ENCODE measurements at regions not wholly inside any gene's neighbourhood (a gene's known extent, or its start where the extent isn't known, plus 50 kb on each side); places are given as distances from the start of the nearest gene placed in this dataset.

GRCh38 chr5:52419357-52419756 is 368.4 kb upstream of the ITGA1 start:
- Mint-ChIP-seq H3K36me3 (ENCODE audit: low read depth, unreplicated experiment) (no peaks in the 10 kb centered on the region), H3K27me3 (ENCODE audit: unreplicated experiment) (no peaks in the 10 kb centered on the region)

GRCh38 chr5:52427615-52428014 is 360.1 kb upstream of the ITGA1 start:
- Mint-ChIP-seq H3K9me3 (ENCODE audit: unreplicated experiment) (peaks cover 4% of the 10 kb centered on the region), H3K36me3 (ENCODE audit: low read depth, unreplicated experiment) (no peaks in the 10 kb centered on the region), H3K27me3 (ENCODE audit: unreplicated experiment) (peaks cover 1% of the 10 kb centered on the region), H3K4me1 (ENCODE audit: unreplicated experiment) (no peaks in the 10 kb centered on the region), H3K27ac (ENCODE audit: unreplicated experiment) (no peak overlapping the region), H3K4me3 (ENCODE audit: unreplicated experiment) (no peak overlapping the region)
- TF ChIP-seq CTCF (IDR thresholded peaks at IDR 0.05; ENCODE audit: unreplicated experiment), result no peak
- DNase-seq (ENCODE audit: low spot score), result no peak

More at GRCh38 chr5:52419357-52419756, 368.4 kb upstream of the ITGA1 start:
- no peaks in the 10 kb centered on the region for H3K9me3 Mint-ChIP-seq (ENCODE audit: unreplicated experiment)
- H3K27ac Mint-ChIP-seq (ENCODE audit: unreplicated experiment), result no peak overlapping the region
- H3K4me1 Mint-ChIP-seq (ENCODE audit: unreplicated experiment), result no peaks in the 10 kb centered on the region
- no peak overlapping the region for H3K4me3 Mint-ChIP-seq (ENCODE audit: unreplicated experiment)
- TF ChIP-seq CTCF (IDR thresholded peaks at IDR 0.05; ENCODE audit: unreplicated experiment), result no peak
- no peak for DNase-seq (ENCODE audit: low spot score)

- peaks cover 1% of the 10 kb centered on the region for H3K27me3 Mint-ChIP-seq (ENCODE audit: unreplicated experiment)
- peaks cover 4% of the 10 kb centered on the region for H3K9me3 Mint-ChIP-seq (ENCODE audit: unreplicated experiment)
- H3K4me1 Mint-ChIP-seq (ENCODE audit: unreplicated experiment), result no peaks in the 10 kb centered on the region
- TF ChIP-seq CTCF (IDR thresholded peaks at IDR 0.05; ENCODE audit: unreplicated experiment), result no peak
- no peak overlapping the region for H3K4me3 Mint-ChIP-seq (ENCODE audit: unreplicated experiment)
- no peak for DNase-seq (ENCODE audit: low spot score)
- no peaks in the 10 kb centered on the region for H3K36me3 Mint-ChIP-seq (ENCODE audit: low read depth, unreplicated experiment)
- no peak overlapping the region for H3K27ac Mint-ChIP-seq (ENCODE audit: unreplicated experiment)
These were observed 358.7 kb upstream of the ITGA1 start for GRCh38 chr5:52428977-52429489.

- H3K9me3 Mint-ChIP-seq (ENCODE audit: unreplicated experiment), result no peaks in the 10 kb centered on the region
- no peaks in the 10 kb centered on the region for H3K4me1 Mint-ChIP-seq (ENCODE audit: unreplicated experiment)
- no peak overlapping the region for H3K27ac Mint-ChIP-seq (ENCODE audit: unreplicated experiment)
- H3K36me3 Mint-ChIP-seq (ENCODE audit: low read depth, unreplicated experiment), result no peaks in the 10 kb centered on the region
- TF ChIP-seq CTCF (IDR thresholded peaks at IDR 0.05; ENCODE audit: unreplicated experiment), result no peak
- no peak overlapping the region for H3K4me3 Mint-ChIP-seq (ENCODE audit: unreplicated experiment)
- H3K27me3 Mint-ChIP-seq (ENCODE audit: unreplicated experiment), result no peaks in the 10 kb centered on the region
- DNase-seq (ENCODE audit: low spot score), result no peak
These were observed 345.9 kb upstream of the ITGA1 start for GRCh38 chr5:52441768-52442167.

- no peaks in the 10 kb centered on the region for H3K36me3 Mint-ChIP-seq (ENCODE audit: low read depth, unreplicated experiment)
- H3K4me3 Mint-ChIP-seq (ENCODE audit: unreplicated experiment), result no peak overlapping the region
- no peak for TF ChIP-seq CTCF (IDR thresholded peaks at IDR 0.05; ENCODE audit: unreplicated experiment)
- no peaks in the 10 kb centered on the region for H3K27me3 Mint-ChIP-seq (ENCODE audit: unreplicated experiment)
- no peak for DNase-seq (ENCODE audit: low spot score)
- no peaks in the 10 kb centered on the region for H3K9me3 Mint-ChIP-seq (ENCODE audit: unreplicated experiment)
- no peaks in the 10 kb centered on the region for H3K4me1 Mint-ChIP-seq (ENCODE audit: unreplicated experiment)
- no peak overlapping the region for H3K27ac Mint-ChIP-seq (ENCODE audit: unreplicated experiment)
These were observed 344.5 kb upstream of the ITGA1 start for GRCh38 chr5:52443187-52443586.

Data from endothelial cell (in vitro differentiated cells).